ENCODE measurements at regions not wholly inside any gene's neighbourhood (a gene's known extent, or its start where the extent isn't known, plus 50 kb on each side); places are given as distances from the start of the nearest gene placed in this dataset.

DNA sequence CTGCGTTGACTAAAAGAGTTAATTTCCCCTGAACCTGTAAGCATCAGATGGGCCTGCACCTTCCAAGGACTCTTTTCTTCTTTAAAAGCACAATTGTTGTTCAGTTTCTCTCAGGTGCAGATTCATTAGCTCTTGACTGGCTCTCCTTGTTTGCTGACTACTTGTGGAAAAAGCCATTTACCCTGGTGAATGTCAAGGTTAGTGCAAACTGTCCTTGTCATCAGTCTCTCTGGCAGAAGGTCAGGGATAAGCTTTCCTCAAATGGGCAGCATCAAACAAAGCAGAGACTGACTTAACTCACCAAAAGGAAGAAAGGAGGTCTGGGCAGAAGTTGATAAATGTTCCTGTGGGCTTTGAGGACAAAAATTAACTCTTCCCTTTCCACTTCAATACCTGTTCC lies 922.7 kb downstream of the BCL11A start:
- TF ChIP-seq CTCF (conservative IDR thresholded peaks at IDR 0.05; ENCODE audit: control insufficient read depth, insufficient read depth, low read depth, low read length) = no peak
- no peak for DNase-seq (ENCODE audit: low read depth)
- H3K4me3 ChIP-seq (ENCODE audit: control insufficient read depth, low read depth, low read length) = no peak overlapping the region

GRCh38 chr2:59627599-59627998 lies 925.9 kb downstream of the BCL11A start:
- H3K4me3 ChIP-seq (ENCODE audit: control insufficient read depth, low read depth, low read length) = no peak overlapping the region
- TF ChIP-seq CTCF (conservative IDR thresholded peaks at IDR 0.05; ENCODE audit: control insufficient read depth, insufficient read depth, low read depth, low read length) = no peak

DNA sequence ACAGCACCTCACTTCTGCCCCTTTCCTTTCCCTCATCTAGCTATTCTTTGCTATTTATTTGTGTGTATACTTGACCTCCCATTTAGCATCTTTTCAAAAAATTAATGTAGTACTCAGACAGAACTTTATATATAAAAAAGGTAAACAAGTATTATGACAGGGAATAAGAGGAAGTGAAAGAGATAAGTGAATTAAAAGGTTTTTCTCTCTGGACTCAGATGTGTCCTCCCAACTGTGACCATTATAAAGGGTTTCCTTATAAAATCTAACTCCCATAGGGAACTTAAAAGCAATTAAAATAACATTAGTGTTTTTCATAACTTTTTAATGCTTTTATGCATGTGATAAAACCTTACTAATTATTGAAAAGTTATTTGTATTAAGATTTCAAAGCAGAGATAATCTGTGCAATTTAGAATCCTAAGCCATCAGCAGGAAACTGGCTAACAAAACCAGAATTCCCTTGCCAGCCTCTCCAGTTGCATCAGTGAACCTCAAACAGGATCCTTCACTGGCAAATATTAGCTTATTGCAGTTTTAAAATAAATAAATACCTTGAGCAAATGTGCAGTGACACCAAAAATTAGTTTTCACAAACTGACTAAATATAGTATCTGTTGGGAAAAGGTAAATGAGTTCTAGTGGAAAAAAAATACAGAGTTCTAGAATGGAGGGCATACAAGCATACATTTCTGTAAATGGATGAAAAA lies 930.7 kb downstream of the BCL11A start:
- TF ChIP-seq CTCF (conservative IDR thresholded peaks at IDR 0.05; ENCODE audit: control insufficient read depth, insufficient read depth, low read depth, low read length) = no peak

More at GRCh38 chr2:59627599-59627998, 925.9 kb downstream of the BCL11A start:
- no peak for DNase-seq (ENCODE audit: low read depth)

GRCh38 chr2:59604123-59604522 lies 949.3 kb downstream of the BCL11A start:
- TF ChIP-seq CTCF (conservative IDR thresholded peaks at IDR 0.05; ENCODE audit: control insufficient read depth, insufficient read depth, low read depth, low read length) = no peak
- no peak overlapping the region for H3K4me3 ChIP-seq (ENCODE audit: control insufficient read depth, low read depth, low read length)
- no peak for DNase-seq (ENCODE audit: low read depth)

More for the DNA sequence above, 930.7 kb downstream of the BCL11A start:
- no peak for DNase-seq (ENCODE audit: low read depth)
- H3K4me3 ChIP-seq (ENCODE audit: control insufficient read depth, low read depth, low read length) = no peak overlapping the region

- no peak overlapping the region for H3K4me3 ChIP-seq (ENCODE audit: control insufficient read depth, low read depth, low read length)
- DNase-seq (ENCODE audit: low read depth) = no peak
- TF ChIP-seq CTCF (conservative IDR thresholded peaks at IDR 0.05; ENCODE audit: control insufficient read depth, insufficient read depth, low read depth, low read length) = no peak
Measured at GRCh38 chr2:59594671-59595222, 958.7 kb downstream of the BCL11A start.

DNA sequence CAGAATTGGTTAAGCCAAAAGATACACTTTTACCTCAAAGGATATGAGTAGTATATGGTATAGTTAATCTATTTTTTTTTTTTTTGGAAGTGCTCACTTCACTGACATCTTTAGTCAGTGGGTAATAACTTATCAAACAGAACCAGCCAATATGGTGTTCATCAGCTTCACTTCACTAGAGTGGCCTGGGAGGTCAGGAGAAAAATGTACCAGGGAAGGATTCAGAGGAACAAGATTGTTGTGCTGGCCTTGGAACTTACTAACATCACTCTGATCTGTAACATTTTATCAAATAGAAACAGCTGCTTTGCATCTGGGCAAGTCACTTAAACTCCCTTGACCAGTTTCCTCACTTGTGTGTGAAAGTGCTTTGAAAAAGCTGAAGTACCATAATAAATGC lies 962.7 kb downstream of the BCL11A start:
- no peak for TF ChIP-seq CTCF (conservative IDR thresholded peaks at IDR 0.05; ENCODE audit: control insufficient read depth, insufficient read depth, low read depth, low read length)
- H3K4me3 ChIP-seq (ENCODE audit: control insufficient read depth, low read depth, low read length) = no peak overlapping the region
- DNase-seq (ENCODE audit: low read depth) = no peak
